ENCODE measurements at regions not wholly inside any gene's neighbourhood (a gene's known extent, or its start where the extent isn't known, plus 50 kb on each side); places are given as distances from the start of the nearest gene placed in this dataset.
"Not testable (repeated sequence)": the region's sequence is repeated elsewhere in the genome, so short reads cannot be mapped to it uniquely, and the experiment has no call there.

GRCh38 chr14:44873536-44873935, 88.2 kb downstream of the KLHL28 start:
- intact Hi-C loops (cut with DNase I), result no loop called here
- no peak for DNase-seq

GRCh38 chr14:44866770-44867169, 95.0 kb downstream of the KLHL28 start:
- DNase-seq, result no peak
- intact Hi-C loops (cut with DNase I), result no loop called here
- ATAC-seq (ENCODE audit: poor library complexity), result no peak

More at GRCh38 chr14:44873536-44873935, 88.2 kb downstream of the KLHL28 start:
- ATAC-seq (ENCODE audit: poor library complexity), result no peak

GRCh38 chr14:44866322-44866721, 95.4 kb downstream of the KLHL28 start:
- intact Hi-C loops (cut with DNase I), result no loop called here
- no peak for ATAC-seq (ENCODE audit: poor library complexity)
- no peak for DNase-seq

- ATAC-seq (ENCODE audit: poor library complexity) (no peak), DNase-seq (no peak)
- intact Hi-C loops (cut with DNase I), result no loop called here
Measured at GRCh38 chr14:44863271-44863670, 98.5 kb downstream of the KLHL28 start.

DNA sequence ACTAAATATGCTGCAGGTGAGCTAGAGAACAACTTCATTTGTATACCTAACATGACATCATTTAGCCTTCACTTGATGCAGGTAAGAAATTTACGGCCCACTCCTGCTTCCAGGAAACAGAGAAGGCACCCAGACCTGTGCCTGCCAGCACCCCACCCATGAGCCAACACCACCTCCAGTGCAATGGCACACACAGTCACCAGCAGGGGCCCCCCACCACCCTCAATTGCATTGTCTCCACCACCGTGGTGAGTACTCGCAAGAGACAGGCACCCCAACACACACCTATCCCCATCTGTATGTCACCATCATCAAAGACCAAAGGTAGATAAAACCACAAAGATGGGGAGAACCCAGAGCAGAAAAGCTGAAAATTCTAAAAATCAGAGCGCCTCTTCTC, 107.6 kb downstream of the KLHL28 start:
- no peak for ATAC-seq (ENCODE audit: poor library complexity)
- no peak for DNase-seq
- intact Hi-C loops (cut with DNase I), result no loop called here

GRCh38 chr14:44847526-44848309, 114.0 kb downstream of the KLHL28 start:
- intact Hi-C loops (cut with DNase I), result no loop called here
- ATAC-seq (ENCODE audit: poor library complexity) (no peak), DNase-seq (no peak)

DNA sequence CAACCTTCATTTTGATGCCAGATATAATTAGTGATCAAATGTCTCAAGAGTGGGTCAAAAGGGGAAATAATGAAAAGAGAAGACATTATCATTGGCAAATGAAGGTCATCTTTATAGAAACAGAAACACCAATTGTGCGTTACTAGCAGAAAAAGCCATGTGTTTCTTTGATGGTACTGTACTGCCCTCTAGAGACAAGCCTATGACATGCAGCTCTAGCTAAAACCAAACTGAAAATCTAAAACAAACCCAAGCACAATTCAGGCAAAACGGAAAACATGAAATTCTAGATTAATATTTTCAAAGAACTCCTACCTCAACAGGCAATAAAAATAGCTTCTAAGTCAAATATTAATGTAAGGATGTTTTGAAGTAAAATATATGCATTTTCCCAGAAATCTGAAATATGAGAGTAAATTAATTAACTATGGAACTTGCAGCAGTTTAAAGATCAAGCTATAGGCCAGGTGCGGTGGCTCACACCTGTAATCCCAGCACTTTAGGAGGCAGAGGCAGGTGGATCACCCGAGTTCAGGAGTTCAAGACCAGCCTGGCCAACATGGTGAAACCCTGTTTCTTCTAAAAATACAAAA, 115.4 kb downstream of the KLHL28 start:
- intact Hi-C loops (cut with DNase I), result no loop called here

GRCh38 chr14:44835928-44836327, 125.8 kb downstream of the KLHL28 start:
- DNase-seq; intact Hi-C loops (cut with DNase I); ATAC-seq (ENCODE audit: poor library complexity): not testable (repeated sequence)

More for the DNA sequence above, 115.4 kb downstream of the KLHL28 start:
- ATAC-seq (ENCODE audit: poor library complexity) (no peak), DNase-seq (no peak)

GRCh38 chr14:44833376-44834060, 128.2 kb downstream of the KLHL28 start:
- no peak for ATAC-seq (ENCODE audit: poor library complexity)
- no peak for DNase-seq
- intact Hi-C loops (cut with DNase I), result no loop called here

DNA sequence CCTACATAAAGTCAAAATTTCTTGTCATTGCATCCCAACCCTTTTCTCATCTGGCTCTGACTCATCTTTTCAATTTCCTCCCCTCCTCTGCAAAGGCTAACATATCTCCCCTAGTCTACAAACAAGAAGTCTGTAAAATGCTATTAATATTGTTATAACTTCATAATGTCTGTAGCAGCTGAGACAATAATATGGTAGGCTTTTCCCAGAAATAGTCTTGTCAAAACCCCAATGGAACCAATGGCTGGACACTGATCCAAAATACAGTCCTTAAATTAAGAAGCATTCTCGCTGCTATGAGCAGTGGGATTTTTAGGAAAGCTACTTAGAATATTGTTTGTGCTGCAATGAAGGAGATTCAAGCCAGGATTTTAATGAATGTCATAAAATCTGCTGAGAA, 131.4 kb downstream of the KLHL28 start:
- DNase-seq (no peak), ATAC-seq (ENCODE audit: poor library complexity) (no peak)
- intact Hi-C loops (cut with DNase I), result no loop called here

GRCh38 chr14:44829021-44829420, 132.7 kb downstream of the KLHL28 start:
- ATAC-seq (ENCODE audit: poor library complexity) (no peak), DNase-seq (no peak)
- intact Hi-C loops (cut with DNase I), result no loop called here

GRCh38 chr14:44828023-44828422, 133.7 kb downstream of the KLHL28 start:
- intact Hi-C loops (cut with DNase I), result no loop called here
- ATAC-seq (ENCODE audit: poor library complexity), result no peak
- DNase-seq, result no peak

DNA sequence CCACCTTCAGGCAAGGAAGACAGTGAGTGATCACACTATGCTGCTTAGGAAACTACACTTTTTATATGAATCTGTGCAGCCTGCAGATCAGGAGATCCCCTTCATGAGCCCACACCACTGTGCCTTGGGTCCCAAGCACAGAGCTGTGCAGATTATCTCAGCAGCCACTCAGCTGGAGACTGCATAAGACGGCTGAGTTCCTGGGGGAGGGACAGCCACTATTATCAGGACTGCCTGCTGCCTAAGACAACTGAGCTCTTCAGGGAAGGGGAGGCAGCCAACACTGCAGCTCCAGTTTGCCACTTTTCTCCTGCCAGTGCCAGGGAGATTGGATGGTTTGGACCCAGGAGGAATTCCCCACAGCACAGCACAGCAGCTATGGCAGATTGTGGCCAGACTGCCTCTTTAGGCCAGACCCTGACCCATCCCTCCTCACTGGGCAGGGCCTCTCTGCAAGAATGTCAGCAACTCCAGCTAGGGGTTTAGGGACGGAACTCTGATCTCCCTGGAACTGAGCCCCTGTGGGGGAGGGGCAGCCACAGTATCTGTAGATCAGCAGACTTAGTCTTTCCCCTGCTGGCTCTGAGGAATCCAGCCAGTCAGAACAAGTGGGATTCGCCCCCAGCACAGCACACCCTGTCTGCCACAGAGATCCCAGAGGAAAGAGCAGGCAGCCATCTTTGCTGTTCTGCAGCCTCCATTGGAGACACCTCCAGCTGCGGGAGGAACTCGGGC, 141.3 kb downstream of the KLHL28 start:
- no peak for DNase-seq

GRCh38 chr14:44814196-44814595, 147.6 kb downstream of the KLHL28 start:
- DNase-seq (no peak), ATAC-seq (ENCODE audit: poor library complexity) (no peak)
- intact Hi-C loops (cut with DNase I), result no loop called here

More for the DNA sequence above, 141.3 kb downstream of the KLHL28 start:
- intact Hi-C loops (cut with DNase I), result no loop called here
- no peak for ATAC-seq (ENCODE audit: poor library complexity)

- ATAC-seq (ENCODE audit: poor library complexity) (no peak), DNase-seq (no peak)
- intact Hi-C loops (cut with DNase I), result no loop called here
Measured at GRCh38 chr14:44812672-44813071, 149.1 kb downstream of the KLHL28 start.

- DNase-seq (no peak), ATAC-seq (ENCODE audit: poor library complexity) (no peak)
- intact Hi-C loops (cut with DNase I), result no loop called here
Measured at GRCh38 chr14:44804391-44804790, 157.4 kb downstream of the KLHL28 start.

DNA sequence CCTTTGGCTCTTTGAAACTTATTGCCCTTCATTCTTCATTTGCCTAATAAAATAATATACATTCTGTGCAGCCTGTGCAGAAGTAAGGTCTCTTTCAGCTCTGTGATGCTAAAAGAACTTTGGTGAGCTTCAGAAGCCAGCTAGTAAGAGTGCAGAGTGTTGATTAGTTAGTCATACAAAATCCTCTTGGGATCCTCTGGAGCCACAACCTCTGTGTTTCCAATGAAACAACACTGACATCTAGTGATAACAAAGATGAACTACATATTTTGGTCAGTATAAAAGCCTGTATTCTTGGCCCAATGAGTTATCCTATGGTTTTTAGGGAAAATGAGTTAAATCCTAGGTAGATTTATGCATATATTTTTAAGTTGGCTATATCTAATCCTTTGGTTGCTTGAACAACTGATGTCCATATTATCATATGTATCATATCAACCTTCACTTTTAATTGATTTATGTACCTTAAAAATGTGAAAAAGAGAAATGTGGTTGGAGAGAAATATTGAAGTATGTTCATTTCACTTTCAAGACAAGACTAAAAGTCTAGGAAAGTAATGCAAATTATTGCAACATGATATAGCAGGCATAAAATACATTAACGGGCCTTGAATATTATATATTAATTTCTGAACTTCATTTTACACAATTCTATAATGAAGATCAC, 158.4 kb downstream of the KLHL28 start:
- intact Hi-C loops (cut with DNase I), result no loop called here
- ATAC-seq (ENCODE audit: poor library complexity) (peak; percentile 74), DNase-seq (no peak)

DNA sequence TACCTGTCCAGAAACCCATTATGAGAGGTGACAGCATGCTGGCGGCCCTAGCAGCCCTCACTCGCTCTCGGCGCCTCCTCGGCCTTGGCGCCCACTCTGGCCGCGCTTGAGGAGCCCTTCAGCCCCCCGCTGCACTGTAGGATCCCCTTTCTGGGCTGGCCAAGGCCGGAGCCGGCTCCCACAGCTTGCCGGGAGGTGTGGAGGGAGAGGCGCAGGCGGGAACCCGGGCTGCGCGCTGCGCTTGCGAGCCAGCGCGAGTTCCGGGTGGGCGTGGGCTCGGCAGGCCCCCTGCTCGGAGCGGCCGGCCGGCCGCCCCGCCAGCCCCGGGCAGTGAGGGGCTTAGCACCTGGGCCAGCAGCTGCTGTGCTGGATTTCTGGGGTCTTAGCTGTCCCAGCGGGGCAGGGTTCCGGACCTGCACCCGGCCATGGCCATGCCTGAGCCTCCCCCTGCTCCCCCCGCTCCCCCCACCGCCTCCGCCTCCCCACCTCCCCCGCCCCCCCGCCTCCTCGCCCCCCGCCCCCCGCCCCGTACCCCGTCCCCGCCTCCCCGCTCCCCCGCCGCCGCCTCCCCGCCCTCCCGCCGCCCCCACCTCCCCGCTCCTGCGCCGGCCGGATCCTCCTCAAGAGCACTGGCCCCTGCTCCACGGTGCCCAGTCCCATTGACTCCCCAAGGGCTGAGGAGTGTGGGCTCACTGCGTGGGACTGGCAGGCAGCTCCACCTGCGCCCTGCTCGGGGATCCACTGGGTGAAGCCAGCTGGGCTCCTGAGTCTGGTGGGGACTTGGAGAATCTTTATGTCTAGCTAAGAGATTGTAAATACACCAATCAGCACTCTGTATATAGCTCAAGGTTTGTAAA, 163.1 kb downstream of the KLHL28 start:
- no peak for DNase-seq
- intact Hi-C loops (cut with DNase I), result no loop called here
- no peak for ATAC-seq (ENCODE audit: poor library complexity)

All from Right ventricle myocardium superior (tissue), 1 donor.